BJ (cell line): ENCODE measurements at regions not wholly inside any gene's neighbourhood (a gene's known extent, or its start where the extent isn't known, plus 50 kb on each side); places are given as distances from the start of the nearest gene placed in this dataset.

Source experiments
- CTCF ChIA-PET: fragments of 350-600 bp; formaldehyde crosslinking; extraction: SDS; loops from one replicate; lab custom pipeline; 2021; ENCODE audit warnings: antibody characterized with exemption, inconsistent platforms; lab: Yijun Ruan, JAX
- POLR2A ChIA-PET: fragments of 300-600 bp; sonication (Branson Sonifier 250); formaldehyde crosslinking; extraction: SDS; loops from one replicate; lab custom pipeline; 2021; ENCODE audit warnings: antibody characterized with exemption; lab: Charles Lee
- DNase-seq: peaks from one replicate; pipeline ENCODE4 v3.0.0-alpha.2; 2011; ENCODE audit warnings: low read depth
- H3K27me3 ChIP-seq: 2 replicates; pipeline ENCODE4 v1.6.0; 2011; ENCODE audit warnings: low read length; ENCODE audit not compliant: control insufficient read depth, insufficient read depth
- H3K36me3 ChIP-seq: 2 replicates; pipeline ENCODE4 v1.5.1; 2011; ENCODE audit warnings: low read length; ENCODE audit not compliant: control insufficient read depth, insufficient read depth
- H3K4me3 ChIP-seq: 2 replicates; pipeline ENCODE4 v1.5.1; 2011; ENCODE audit warnings: low read depth, mild to moderate bottlenecking, control low read depth, low read length
- CTCF ChIP-seq: IDR thresholded peaks from 2 replicates; pipeline ENCODE4 v1.5.1; 2011; ENCODE audit warnings: low read depth, mild to moderate bottlenecking, control low read depth, inconsistent platforms, low read length, moderate library complexity; ENCODE audit not compliant: insufficient read depth

- H3K27me3 ChIP-seq, result no peaks in the 10 kb centered on the region
Measured at GRCh38 chr11:70538641-70539359, 140.5 kb downstream of the CTTN start.

GRCh38 chr11:70539360-70540095, 141.2 kb downstream of the CTTN start:
- ChIA-PET POLR2A (no interaction called here), CTCF (no interaction called here)
- Histone ChIP-seq H3K36me3 (no peaks in the 10 kb centered on the region), H3K4me3 (no peak overlapping the region), H3K27me3 (no peaks in the 10 kb centered on the region)
- TF ChIP-seq CTCF, result no peak
- DNase-seq, result no peak

More at GRCh38 chr11:70538641-70539359, 140.5 kb downstream of the CTTN start:
- no peak for TF ChIP-seq CTCF
- Histone ChIP-seq H3K4me3 (no peak overlapping the region), H3K36me3 (no peaks in the 10 kb centered on the region)
- ChIA-PET CTCF (no interaction called here), POLR2A (no interaction called here)
- DNase-seq, result no peak

- Histone ChIP-seq H3K4me3 (no peak overlapping the region), H3K27me3 (no peaks in the 10 kb centered on the region), H3K36me3 (no peaks in the 10 kb centered on the region)
- CTCF ChIA-PET, result no interaction called here
- no peak for DNase-seq
- POLR2A ChIA-PET, result no interaction called here
- TF ChIP-seq CTCF, result no peak
Measured at GRCh38 chr11:70540196-70540595, 141.9 kb downstream of the CTTN start.

- POLR2A ChIA-PET, result no interaction called here
- Histone ChIP-seq H3K27me3 (no peaks in the 10 kb centered on the region), H3K4me3 (no peak overlapping the region), H3K36me3 (no peaks in the 10 kb centered on the region)
- CTCF ChIA-PET, result no interaction called here
- no peak for TF ChIP-seq CTCF
- DNase-seq, result no peak
Measured at GRCh38 chr11:70541176-70541575, 142.8 kb downstream of the CTTN start.

- ChIA-PET CTCF (no interaction called here), POLR2A (interaction anchor here (0.6 kb wide), 1 partner anchor 83 kb away, joined by 3 read pairs; no protein-coding TSS in a partner anchor)
- no peak for TF ChIP-seq CTCF
- Histone ChIP-seq H3K4me3 (no peak overlapping the region), H3K36me3 (no peaks in the 10 kb centered on the region), H3K27me3 (no peaks in the 10 kb centered on the region)
- DNase-seq, result no peak
Measured at GRCh38 chr11:70541699-70542098, 143.4 kb downstream of the CTTN start.
